Keratinocyte (primary cell): ENCODE measurements at regions not wholly inside any gene's neighbourhood (a gene's known extent, or its start where the extent isn't known, plus 50 kb on each side); places are given as distances from the start of the nearest gene placed in this dataset.

ENCODE experiments used
- EZH2 ChIP-seq: IDR thresholded peaks from one replicate; pipeline ENCODE4 v1.6.1; 2012; ENCODE audit warnings: inconsistent platforms, mild to moderate bottlenecking, low read length, moderate library complexity
- TF ChIP-seq, protein P1 (sequence below), 3 experiments: IDR thresholded peaks in 1 of 3; conservative IDR thresholded peaks in 1 of 3; optimal IDR thresholded peaks in 1 of 3; 2 replicates in 2 of 3; 3 replicates in 1 of 3; pipeline versions ENCODE3 to v1.5.1; 2011; ENCODE audit warnings: low read length in 3 of 3, mild to moderate bottlenecking in 3 of 3, moderate library complexity in 2 of 3, control low read depth in 1 of 3, inconsistent platforms in 1 of 3; ENCODE audit not compliant: insufficient read depth in 2 of 3; ENCODE audit errors: extremely low read depth in 1 of 3

DNA sequence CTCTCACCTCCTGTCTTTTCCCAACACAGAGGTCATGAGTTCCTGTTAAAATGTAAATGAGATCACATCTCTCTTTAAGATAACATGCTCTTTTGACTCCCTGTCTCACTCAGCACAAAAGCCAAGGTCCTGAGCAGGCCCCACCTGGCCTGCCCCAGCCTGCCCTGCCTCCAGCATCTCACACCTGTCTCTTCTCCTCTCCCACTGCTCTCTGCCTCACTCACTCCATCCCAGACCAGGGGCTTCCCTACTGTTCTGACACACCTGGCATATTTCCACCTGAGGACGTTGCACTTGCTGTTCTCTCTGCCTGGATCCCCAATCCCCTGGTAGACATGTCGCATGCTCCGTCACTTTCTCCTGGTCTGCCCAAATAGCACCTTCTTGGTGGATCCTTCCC is 285.0 kb upstream of the ZMIZ1 start:
- TF ChIP-seq, protein P1, sequence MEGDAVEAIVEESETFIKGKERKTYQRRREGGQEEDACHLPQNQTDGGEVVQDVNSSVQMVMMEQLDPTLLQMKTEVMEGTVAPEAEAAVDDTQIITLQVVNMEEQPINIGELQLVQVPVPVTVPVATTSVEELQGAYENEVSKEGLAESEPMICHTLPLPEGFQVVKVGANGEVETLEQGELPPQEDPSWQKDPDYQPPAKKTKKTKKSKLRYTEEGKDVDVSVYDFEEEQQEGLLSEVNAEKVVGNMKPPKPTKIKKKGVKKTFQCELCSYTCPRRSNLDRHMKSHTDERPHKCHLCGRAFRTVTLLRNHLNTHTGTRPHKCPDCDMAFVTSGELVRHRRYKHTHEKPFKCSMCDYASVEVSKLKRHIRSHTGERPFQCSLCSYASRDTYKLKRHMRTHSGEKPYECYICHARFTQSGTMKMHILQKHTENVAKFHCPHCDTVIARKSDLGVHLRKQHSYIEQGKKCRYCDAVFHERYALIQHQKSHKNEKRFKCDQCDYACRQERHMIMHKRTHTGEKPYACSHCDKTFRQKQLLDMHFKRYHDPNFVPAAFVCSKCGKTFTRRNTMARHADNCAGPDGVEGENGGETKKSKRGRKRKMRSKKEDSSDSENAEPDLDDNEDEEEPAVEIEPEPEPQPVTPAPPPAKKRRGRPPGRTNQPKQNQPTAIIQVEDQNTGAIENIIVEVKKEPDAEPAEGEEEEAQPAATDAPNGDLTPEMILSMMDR (optimal IDR thresholded peaks at IDR 0.05 in 1 of 3, IDR thresholded peaks at IDR 0.05 in 1 of 3, conservative IDR thresholded peaks at IDR 0.05 in 1 of 3; ENCODE audit: extremely low read depth in 1 of 3, insufficient read depth in 2 of 3, low read length in 3 of 3): no peak
- no peak for TF ChIP-seq EZH2
